PFSK-1 (cell line): ENCODE measurements at regions not wholly inside any gene's neighbourhood (a gene's known extent, or its start where the extent isn't known, plus 50 kb on each side); places are given as distances from the start of the nearest gene placed in this dataset.

ENCODE experiments used
- FOXP2 ChIP-seq: optimal IDR thresholded peaks from 2 replicates; pipeline ENCODE3; 2011; ENCODE audit warnings: borderline replicate concordance, control low read depth, inconsistent platforms; ENCODE audit not compliant: insufficient read depth; ENCODE audit errors: extremely low read length, extremely low read depth
- POLR2AphosphoS5 ChIP-seq: IDR thresholded peaks from 2 replicates; pipeline ENCODE4 v1.6.1; 2012; ENCODE audit warnings: low read depth, mild to moderate bottlenecking, control low read depth, low read length, moderate library complexity
- SIN3A ChIP-seq: IDR thresholded peaks from 2 replicates; pipeline ENCODE4 v1.6.1; 2012; ENCODE audit warnings: mild to moderate bottlenecking, low read length, moderate library complexity, borderline replicate concordance; ENCODE audit not compliant: insufficient read depth
- TAF1 ChIP-seq: IDR thresholded peaks from 2 replicates; pipeline ENCODE4 v1.6.1; 2012; ENCODE audit warnings: low read length, control low read depth, borderline replicate concordance; ENCODE audit not compliant: insufficient read depth
- TF ChIP-seq, protein P1 (sequence below), 2 experiments: IDR thresholded peaks; 2 replicates each; pipeline versions ENCODE4 v1.6.1 to v1.8.0; 2011 to 2012; ENCODE audit warnings: low read depth in 2 of 2, low read length in 2 of 2, control low read depth in 1 of 2, inconsistent platforms in 1 of 2, mild to moderate bottlenecking in 1 of 2, moderate library complexity in 1 of 2; ENCODE audit not compliant: insufficient read depth in 1 of 2

- TF ChIP-seq POLR2AphosphoS5 (peak; percentile 93), SIN3A (no peak), TAF1 (no peak), FOXP2 (no peak)
- TF ChIP-seq, protein P1, sequence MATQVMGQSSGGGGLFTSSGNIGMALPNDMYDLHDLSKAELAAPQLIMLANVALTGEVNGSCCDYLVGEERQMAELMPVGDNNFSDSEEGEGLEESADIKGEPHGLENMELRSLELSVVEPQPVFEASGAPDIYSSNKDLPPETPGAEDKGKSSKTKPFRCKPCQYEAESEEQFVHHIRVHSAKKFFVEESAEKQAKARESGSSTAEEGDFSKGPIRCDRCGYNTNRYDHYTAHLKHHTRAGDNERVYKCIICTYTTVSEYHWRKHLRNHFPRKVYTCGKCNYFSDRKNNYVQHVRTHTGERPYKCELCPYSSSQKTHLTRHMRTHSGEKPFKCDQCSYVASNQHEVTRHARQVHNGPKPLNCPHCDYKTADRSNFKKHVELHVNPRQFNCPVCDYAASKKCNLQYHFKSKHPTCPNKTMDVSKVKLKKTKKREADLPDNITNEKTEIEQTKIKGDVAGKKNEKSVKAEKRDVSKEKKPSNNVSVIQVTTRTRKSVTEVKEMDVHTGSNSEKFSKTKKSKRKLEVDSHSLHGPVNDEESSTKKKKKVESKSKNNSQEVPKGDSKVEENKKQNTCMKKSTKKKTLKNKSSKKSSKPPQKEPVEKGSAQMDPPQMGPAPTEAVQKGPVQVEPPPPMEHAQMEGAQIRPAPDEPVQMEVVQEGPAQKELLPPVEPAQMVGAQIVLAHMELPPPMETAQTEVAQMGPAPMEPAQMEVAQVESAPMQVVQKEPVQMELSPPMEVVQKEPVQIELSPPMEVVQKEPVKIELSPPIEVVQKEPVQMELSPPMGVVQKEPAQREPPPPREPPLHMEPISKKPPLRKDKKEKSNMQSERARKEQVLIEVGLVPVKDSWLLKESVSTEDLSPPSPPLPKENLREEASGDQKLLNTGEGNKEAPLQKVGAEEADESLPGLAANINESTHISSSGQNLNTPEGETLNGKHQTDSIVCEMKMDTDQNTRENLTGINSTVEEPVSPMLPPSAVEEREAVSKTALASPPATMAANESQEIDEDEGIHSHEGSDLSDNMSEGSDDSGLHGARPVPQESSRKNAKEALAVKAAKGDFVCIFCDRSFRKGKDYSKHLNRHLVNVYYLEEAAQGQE (IDR thresholded peaks at IDR 0.05; ENCODE audit: insufficient read depth in 1 of 2, low read depth in 2 of 2, low read length in 2 of 2) = no peak
These were observed 226.3 kb downstream of the TBXT start for GRCh38 chr6:165941249-165941775.
